ENCODE measurements at regions not wholly inside any gene's neighbourhood (a gene's known extent, or its start where the extent isn't known, plus 50 kb on each side); places are given as distances from the start of the nearest gene placed in this dataset.
"Not testable (repeated sequence)": the region's sequence is repeated elsewhere in the genome, so short reads cannot be mapped to it uniquely, and the experiment has no call there.

- no peak for DNase-seq
These were observed 244.2 kb upstream of the SERP2 start for GRCh38 chr13:44129418-44129817.

DNA sequence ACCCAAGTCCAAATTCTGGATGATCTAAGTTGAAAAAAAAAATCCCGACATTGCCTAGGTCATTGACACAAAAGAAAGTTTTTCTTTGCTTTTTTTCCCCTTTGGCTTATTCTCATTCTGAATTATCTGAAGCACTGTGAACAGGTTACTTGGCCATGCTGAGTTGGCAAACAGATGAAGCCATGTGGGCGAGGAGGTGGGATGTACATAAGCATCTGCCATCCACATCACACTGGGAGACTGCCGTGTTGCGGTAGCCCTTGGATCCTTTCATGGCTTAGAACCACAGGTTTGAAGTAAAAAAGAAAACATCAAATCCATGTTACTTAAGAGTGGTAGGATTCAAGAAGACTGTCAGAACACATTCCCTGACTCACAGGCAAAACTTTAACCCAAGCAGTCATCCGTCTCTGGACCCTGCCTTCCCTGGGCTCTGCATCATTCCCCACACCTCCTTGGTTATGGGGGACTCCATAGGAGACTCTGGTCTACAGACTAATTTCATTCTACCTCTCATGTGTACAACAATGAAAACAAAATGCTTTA lies 242.5 kb upstream of the SERP2 start:
- DNase-seq, result no peak

- no peak for DNase-seq
These were observed 240.9 kb upstream of the SERP2 start for GRCh38 chr13:44132710-44133109.

DNA sequence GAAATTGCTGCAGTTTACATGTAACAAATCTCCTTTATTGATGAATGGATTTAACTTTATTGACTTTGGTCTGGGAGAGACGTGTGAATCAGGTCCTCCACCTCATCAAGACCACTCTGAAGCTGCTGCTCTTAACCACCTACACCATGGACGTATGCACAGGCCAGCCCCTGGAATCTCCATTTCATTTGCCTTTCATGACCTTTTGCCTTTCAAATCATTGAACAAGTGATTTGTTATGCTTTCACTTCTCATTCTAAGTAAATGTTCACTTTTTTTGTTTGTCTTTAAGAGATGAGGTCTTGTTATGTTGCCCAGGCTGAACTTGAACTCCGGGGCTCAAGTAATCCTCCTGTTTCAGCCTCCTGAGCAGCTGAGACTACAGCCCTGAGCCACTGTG lies 240.0 kb upstream of the SERP2 start:
- no peak for DNase-seq

DNA sequence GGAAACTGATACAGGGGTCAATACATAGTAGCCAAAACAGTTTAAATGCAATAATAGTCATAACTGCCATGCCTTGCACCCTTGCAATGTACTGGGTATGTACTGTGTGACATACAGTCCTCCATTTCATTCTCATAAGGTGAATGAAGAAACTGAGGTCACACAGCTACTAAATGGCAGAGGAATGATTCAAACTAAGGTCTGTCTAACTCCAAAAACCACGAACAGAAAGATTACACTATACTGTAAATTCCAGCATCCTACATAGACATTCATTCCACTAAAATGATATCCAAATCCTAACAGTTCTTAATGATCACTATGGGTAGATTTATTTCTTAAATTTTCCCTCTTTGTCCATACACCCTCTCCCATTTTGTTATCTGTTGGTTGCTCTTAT lies 238.1 kb upstream of the SERP2 start:
- no peak for DNase-seq

- DNase-seq, result no peak
These were observed 236.8 kb upstream of the SERP2 start for GRCh38 chr13:44136696-44137268.

DNA sequence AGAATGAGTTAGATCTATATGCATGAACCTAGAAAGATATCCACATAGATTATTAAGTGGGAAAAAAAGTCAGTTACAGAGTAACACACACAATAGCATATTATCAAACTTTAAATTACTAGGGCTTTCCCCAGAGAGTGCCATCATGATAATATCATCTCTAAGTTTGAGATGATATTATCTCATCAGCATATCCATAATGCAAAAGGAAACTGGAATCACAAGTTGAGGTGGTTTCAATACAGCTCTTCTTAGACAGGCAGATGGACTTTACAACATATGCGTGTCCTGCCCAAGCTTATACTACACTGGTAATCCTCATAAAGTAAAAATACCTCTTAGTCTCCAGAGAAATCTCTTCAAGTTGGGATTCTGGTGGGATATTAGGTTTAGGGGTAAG lies 236.2 kb upstream of the SERP2 start:
- no peak for DNase-seq

DNA sequence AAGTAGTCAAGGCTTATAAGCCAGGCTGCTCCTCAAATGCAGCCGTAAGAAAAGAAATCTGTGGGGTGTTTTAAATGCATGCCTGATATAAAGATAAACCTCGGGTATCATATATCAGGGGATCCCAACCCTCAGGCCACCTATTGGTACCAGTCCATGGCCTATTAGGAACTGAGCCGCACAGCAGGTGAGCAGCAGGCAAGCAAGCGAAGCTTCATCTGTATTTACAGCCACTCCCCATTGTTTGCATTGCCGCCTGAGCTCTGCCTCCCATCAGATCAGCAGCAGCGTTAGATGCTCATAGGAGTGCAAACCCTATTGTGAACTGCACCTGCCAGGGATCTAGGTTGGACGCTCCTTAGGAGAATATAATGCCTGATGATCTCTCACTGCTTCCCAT lies 233.5 kb upstream of the SERP2 start:
- no peak for DNase-seq

DNA sequence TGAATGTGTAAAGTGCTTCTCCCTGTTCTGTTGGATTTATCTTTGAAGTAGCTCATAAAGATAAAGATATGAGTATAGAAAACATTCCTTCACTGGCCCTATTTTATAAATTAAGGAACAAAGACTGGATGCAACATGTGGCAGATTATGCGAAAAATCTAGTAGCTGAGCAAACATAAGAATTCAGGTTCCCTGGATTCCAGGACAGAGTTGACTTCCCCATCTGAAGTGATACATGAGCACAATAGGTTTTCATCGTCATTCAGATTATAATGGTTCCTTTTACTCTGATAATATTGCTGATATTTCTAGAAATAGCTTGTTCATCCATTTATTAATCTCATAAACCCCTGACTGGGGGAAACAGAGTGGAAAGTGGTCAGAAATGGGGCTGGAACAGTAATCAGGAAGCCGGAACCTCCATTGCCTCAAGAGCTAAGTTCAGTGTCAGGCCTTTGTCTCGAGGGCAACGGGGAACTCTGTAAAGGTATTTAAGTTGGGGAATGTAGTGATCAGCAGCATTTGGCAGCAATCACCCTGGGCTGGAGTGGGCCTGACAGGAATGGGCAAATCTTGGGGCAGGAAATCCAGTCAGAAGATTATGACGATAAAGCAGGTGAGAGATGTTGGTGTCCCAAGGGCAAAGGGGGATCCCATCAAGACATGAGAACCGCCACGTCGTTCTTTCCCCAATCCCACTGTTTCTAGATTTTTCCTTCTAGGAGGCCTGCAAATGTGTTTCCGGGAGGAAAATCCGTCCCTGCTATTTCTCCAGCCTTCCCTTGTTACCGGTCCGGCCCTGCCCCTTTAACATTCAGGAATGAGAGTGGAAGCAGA lies 232.5 kb upstream of the SERP2 start:
- DNase-seq, result no peak

GRCh38 chr13:44141725-44142539 lies 231.7 kb upstream of the SERP2 start:
- peak; percentile 50 for DNase-seq

- DNase-seq, result no peak
These were observed 231.1 kb upstream of the SERP2 start for GRCh38 chr13:44142540-44142867.

GRCh38 chr13:44142941-44143665 lies 230.5 kb upstream of the SERP2 start:
- no peak for DNase-seq

GRCh38 chr13:44146138-44146537 lies 227.5 kb upstream of the SERP2 start:
- no peak for DNase-seq

GRCh38 chr13:44147233-44147632 lies 226.4 kb upstream of the SERP2 start:
- DNase-seq, result no peak

DNA sequence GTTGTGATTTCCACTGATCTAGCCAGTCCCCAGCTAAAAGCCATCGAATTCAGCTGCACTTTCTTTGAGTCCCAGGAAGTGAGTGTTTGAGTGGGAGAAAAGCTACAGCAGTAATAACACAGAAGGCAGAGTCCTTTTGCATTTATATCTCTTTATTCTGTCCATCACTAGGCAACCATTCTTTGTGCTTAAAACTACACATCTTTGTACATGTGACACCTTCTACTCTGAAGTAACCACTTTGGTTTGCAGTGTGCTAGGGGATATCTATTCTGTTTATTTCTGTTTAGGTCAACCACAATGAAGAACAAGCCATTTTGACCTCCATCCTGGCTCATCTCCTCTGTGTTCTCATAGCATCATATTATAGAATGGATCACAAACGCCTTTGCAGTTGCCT lies 226.0 kb upstream of the SERP2 start:
- DNase-seq, result no peak

DNA sequence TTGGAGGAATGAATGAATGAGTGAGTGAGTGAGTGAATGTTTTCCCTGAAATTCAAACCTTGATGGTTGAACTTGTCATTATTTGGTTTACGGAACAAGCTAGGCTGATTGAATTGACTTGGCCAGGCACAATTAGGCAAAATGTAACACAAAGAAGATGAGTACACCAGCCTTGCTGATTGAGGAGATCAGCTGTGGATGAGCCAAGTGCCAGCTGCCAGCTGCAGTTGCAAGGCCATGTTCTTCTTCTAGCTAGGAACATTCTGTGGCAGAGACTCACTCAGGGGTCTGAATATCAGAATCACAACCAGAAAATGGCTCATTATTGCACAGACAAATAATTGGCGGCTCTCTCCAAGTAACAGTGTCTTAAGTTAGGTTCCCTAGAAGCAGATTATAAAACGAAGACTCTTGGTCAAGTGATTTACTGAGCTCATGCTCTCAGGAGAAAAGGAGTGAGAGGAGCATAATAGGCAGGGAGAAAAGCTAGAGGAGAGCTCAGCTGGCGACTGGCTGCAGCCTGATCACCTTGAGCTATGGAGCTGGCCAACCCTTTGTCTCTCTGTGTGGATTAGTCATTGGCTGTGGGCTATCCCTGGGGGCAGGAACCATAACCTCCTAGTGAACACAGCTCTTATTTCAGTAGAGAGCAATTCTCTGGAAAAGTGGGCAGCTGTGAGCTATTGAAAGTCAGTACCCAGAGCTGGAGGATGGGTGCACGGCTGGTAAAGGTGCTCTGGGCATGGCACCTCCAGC lies 225.3 kb upstream of the SERP2 start:
- no peak for DNase-seq

DNA sequence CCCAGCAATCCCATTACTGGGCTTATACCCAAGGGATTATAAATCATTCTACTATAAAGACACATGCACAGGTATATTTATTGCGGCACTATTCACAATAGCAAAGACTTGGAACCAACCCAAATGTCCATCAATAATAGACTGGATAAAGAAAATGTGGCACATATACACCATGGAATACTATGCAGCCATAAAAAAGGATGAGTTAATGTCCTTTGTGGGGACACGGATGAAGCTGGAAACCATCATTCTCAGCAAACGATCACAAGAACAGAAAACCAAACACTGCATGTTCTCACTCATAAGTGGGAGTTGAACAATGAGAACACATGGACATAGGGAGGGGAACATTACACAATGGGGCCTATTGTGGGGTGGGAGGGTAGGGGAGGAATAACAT lies 224.4 kb upstream of the SERP2 start:
- not testable (repeated sequence) for DNase-seq

- DNase-seq, result no peak
These were observed 223.8 kb upstream of the SERP2 start for GRCh38 chr13:44149821-44150220.

- no peak for DNase-seq
These were observed 222.2 kb upstream of the SERP2 start for GRCh38 chr13:44151474-44151873.

- no peak for DNase-seq
These were observed 220.1 kb upstream of the SERP2 start for GRCh38 chr13:44153496-44153895.

DNA sequence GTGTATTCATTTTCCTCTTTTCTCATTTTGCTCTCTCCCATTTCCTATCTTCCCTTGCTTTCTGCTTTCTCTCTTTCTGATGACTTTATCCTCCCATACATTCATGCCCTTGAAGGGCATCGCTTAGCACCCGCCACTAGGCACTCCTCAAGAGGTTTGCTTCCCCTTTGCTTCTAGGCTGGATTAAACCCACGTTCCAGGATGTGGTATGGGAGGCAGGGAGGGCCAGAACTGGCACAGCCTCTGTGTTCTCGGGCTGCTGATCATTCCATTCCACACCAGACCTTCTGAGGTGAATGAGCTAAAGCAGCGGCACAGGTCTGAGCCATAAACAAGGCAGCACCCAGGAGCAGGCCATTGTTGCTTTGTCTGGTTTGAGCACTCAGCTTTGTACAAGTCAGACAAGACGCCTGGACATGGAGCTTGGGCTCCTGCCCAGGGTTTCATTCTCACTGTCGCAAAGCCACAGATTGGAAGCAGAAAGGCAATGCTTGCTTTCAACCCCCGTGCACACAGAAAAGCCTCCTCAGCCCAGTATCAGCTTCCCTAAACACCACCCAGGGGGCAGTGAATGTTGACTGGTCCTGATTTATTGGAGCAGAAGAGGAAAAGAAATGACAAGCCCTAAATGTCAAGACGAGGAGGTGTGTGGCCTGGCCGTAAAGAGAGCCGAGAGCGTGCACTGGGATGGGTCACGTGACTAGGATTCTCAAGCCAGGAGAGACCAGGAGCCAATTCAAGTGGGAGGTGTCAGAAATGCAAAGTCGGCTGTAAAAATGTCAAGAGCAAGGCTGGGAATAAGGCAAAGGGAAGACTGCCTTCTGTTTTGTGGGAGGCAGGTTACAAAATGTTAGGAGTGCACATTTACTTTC lies 218.0 kb upstream of the SERP2 start:
- no peak for DNase-seq
